ENCODE measurements at regions not wholly inside any gene's neighbourhood (a gene's known extent, or its start where the extent isn't known, plus 50 kb on each side); places are given as distances from the start of the nearest gene placed in this dataset.
"Not testable (repeated sequence)": the region's sequence is repeated elsewhere in the genome, so short reads cannot be mapped to it uniquely, and the experiment has no call there.

DNA sequence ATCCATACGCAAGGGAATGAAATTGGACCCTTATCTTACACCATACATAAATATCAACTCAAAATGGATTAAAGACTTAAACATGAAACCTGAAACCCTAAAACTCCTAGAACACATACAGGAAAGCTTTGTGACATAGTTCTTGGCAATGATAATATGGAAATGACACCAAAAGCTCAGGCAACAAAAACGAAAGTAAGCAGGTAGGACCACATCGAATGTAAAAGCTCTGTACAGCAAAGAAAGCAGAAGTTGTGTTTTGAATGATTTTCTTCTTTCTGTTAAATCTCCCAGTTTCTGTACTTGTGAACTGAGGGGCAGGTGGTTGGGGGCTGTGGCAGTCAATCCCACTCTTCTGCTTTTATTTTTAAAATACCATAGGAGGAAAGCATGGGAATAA is 368.4 kb upstream of the PODXL start:
- Histone ChIP-seq H3K9me3 (ENCODE audit: control insufficient read depth, low read depth, low read length) (no peaks in the 10 kb centered on the region), H3K9ac (ENCODE audit: control insufficient read depth, extremely low read depth, insufficient read depth, low read length) (no peak overlapping the region), H3K79me2 (ENCODE audit: control insufficient read depth, insufficient read depth, low read length) (no peaks in the 10 kb centered on the region), H3K9me1 (ENCODE audit: control insufficient read depth, extremely low read depth, insufficient read depth, low read length) (no peaks in the 10 kb centered on the region), H3K36me3 (ENCODE audit: control insufficient read depth in 2 of 2, extremely low read depth in 1 of 2, insufficient read depth in 2 of 2, low read length in 2 of 2) (no peaks in the 10 kb centered on the region), H3K4me1 (ENCODE audit: control insufficient read depth, extremely low read depth, insufficient read depth, low read length) (no peaks in the 10 kb centered on the region), H3K4me3 (ENCODE audit: control insufficient read depth in 2 of 3, extremely low read depth in 1 of 3, insufficient read depth in 2 of 3, low read depth in 1 of 3, low read length in 3 of 3) (no peak overlapping the region), H3K27ac (ENCODE audit: control insufficient read depth, insufficient read depth, low read length) (no peak overlapping the region), H2AFZ (ENCODE audit: control insufficient read depth, low read length) (no peak overlapping the region), H3K4me2 (ENCODE audit: control insufficient read depth, extremely low read depth, insufficient read depth, low read depth, low read length) (no peak overlapping the region), H3K27me3 (ENCODE audit: control insufficient read depth, extremely low read depth, insufficient read depth, low read length) (peaks cover 16% of the 10 kb centered on the region), H4K20me1 (ENCODE audit: control insufficient read depth, extremely low read depth, insufficient read depth, low read length) (no peaks in the 10 kb centered on the region)
- TF ChIP-seq, protein P1, sequence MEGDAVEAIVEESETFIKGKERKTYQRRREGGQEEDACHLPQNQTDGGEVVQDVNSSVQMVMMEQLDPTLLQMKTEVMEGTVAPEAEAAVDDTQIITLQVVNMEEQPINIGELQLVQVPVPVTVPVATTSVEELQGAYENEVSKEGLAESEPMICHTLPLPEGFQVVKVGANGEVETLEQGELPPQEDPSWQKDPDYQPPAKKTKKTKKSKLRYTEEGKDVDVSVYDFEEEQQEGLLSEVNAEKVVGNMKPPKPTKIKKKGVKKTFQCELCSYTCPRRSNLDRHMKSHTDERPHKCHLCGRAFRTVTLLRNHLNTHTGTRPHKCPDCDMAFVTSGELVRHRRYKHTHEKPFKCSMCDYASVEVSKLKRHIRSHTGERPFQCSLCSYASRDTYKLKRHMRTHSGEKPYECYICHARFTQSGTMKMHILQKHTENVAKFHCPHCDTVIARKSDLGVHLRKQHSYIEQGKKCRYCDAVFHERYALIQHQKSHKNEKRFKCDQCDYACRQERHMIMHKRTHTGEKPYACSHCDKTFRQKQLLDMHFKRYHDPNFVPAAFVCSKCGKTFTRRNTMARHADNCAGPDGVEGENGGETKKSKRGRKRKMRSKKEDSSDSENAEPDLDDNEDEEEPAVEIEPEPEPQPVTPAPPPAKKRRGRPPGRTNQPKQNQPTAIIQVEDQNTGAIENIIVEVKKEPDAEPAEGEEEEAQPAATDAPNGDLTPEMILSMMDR (optimal IDR thresholded peaks at IDR 0.05 in 1 of 3, IDR thresholded peaks at IDR 0.05 in 1 of 3, conservative IDR thresholded peaks at IDR 0.05 in 1 of 3; ENCODE audit: extremely low read depth in 1 of 3, insufficient read depth in 2 of 3, low read length in 3 of 3) = no peak
- TF ChIP-seq EZH2 (IDR thresholded peaks at IDR 0.05; ENCODE audit: low read length) = no peak
- dilution Hi-C loops (cut with MboI; ENCODE audit: extremely low pct_ligation_motif_present, low sequenced_read_pairs) = no loop called here
- no peak for DNase-seq (ENCODE audit: low read depth, low spot score)
- no peak for FAIRE-seq

DNA sequence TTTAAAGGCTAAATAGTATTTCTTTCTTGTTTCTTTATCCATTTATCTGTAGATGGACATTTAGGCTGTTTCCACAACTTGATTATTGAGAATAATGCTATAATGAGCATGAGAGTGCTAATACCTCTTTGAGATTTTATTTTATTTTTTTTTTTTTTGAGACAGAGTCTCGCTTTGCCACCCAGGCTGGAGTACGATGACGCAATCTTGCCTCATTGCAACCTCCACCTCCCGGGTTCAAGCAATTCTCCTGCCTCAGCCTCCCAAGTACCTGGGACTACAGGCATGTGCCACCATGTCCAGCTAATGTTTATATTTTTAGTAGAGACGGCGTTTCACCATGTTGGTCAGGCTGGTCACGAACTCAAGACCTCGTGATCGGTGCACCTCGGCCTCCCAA is 366.5 kb upstream of the PODXL start:
- H3K4me2 ChIP-seq (ENCODE audit: control insufficient read depth, extremely low read depth, insufficient read depth, low read depth, low read length); DNase-seq (ENCODE audit: low read depth, low spot score); FAIRE-seq; H3K36me3 ChIP-seq (ENCODE audit: control insufficient read depth in 2 of 2, extremely low read depth in 1 of 2, insufficient read depth in 2 of 2, low read length in 2 of 2); H3K27ac ChIP-seq (ENCODE audit: control insufficient read depth, insufficient read depth, low read length); H3K9me1 ChIP-seq (ENCODE audit: control insufficient read depth, extremely low read depth, insufficient read depth, low read length); H3K9me3 ChIP-seq (ENCODE audit: control insufficient read depth, low read depth, low read length); H3K4me1 ChIP-seq (ENCODE audit: control insufficient read depth, extremely low read depth, insufficient read depth, low read length); H4K20me1 ChIP-seq (ENCODE audit: control insufficient read depth, extremely low read depth, insufficient read depth, low read length); dilution Hi-C loops (cut with MboI; ENCODE audit: extremely low pct_ligation_motif_present, low sequenced_read_pairs); H3K79me2 ChIP-seq (ENCODE audit: control insufficient read depth, insufficient read depth, low read length); H3K4me3 ChIP-seq (ENCODE audit: control insufficient read depth in 2 of 3, extremely low read depth in 1 of 3, insufficient read depth in 2 of 3, low read depth in 1 of 3, low read length in 3 of 3); H2AFZ ChIP-seq (ENCODE audit: control insufficient read depth, low read length); H3K9ac ChIP-seq (ENCODE audit: control insufficient read depth, extremely low read depth, insufficient read depth, low read length): not testable (repeated sequence)
- peaks cover 13% of the 10 kb centered on the region for H3K27me3 ChIP-seq (ENCODE audit: control insufficient read depth, extremely low read depth, insufficient read depth, low read length)

DNA sequence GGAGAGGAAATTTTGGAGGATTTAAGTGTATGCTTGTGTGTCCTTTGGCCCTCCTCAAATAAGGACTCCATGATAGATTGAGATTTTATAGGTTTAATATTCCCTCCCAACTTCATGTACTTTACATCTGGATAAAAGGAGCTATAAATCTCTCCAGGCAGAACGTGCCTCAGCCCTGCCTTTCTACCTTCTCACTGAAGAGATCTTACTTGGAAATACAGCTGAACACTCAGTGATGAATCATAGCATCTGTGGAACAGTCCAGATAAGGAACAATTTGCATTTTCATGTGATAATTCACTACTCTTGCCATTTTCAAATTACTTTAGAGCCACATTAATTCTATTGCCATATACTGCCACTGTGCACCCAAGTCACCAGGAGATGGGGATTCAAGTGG is 364.6 kb upstream of the PODXL start:
- DNase-seq (ENCODE audit: low read depth, low spot score) = no peak

More for the DNA sequence above, 364.6 kb upstream of the PODXL start:
- H3K9me3 ChIP-seq (ENCODE audit: control insufficient read depth, low read depth, low read length) = no peaks in the 10 kb centered on the region
- no peak for TF ChIP-seq EZH2 (IDR thresholded peaks at IDR 0.05; ENCODE audit: low read length)
- TF ChIP-seq, protein P1 (optimal IDR thresholded peaks at IDR 0.05 in 1 of 3, IDR thresholded peaks at IDR 0.05 in 1 of 3, conservative IDR thresholded peaks at IDR 0.05 in 1 of 3; ENCODE audit: extremely low read depth in 1 of 3, insufficient read depth in 2 of 3, low read length in 3 of 3) = no peak
- H3K9me1 ChIP-seq (ENCODE audit: control insufficient read depth, extremely low read depth, insufficient read depth, low read length) = no peaks in the 10 kb centered on the region
- no peak for FAIRE-seq
- no peak overlapping the region for H3K9ac ChIP-seq (ENCODE audit: control insufficient read depth, extremely low read depth, insufficient read depth, low read length)
- H3K27me3 ChIP-seq (ENCODE audit: control insufficient read depth, extremely low read depth, insufficient read depth, low read length) = peaks cover 13% of the 10 kb centered on the region
- H4K20me1 ChIP-seq (ENCODE audit: control insufficient read depth, extremely low read depth, insufficient read depth, low read length) = no peaks in the 10 kb centered on the region
- no peaks in the 10 kb centered on the region for H3K36me3 ChIP-seq (ENCODE audit: control insufficient read depth in 2 of 2, extremely low read depth in 1 of 2, insufficient read depth in 2 of 2, low read length in 2 of 2)
- no peak overlapping the region for H3K4me2 ChIP-seq (ENCODE audit: control insufficient read depth, extremely low read depth, insufficient read depth, low read depth, low read length)
- no peak overlapping the region for H3K4me3 ChIP-seq (ENCODE audit: control insufficient read depth in 2 of 3, extremely low read depth in 1 of 3, insufficient read depth in 2 of 3, low read depth in 1 of 3, low read length in 3 of 3)
- H3K79me2 ChIP-seq (ENCODE audit: control insufficient read depth, insufficient read depth, low read length) = no peaks in the 10 kb centered on the region
- H3K27ac ChIP-seq (ENCODE audit: control insufficient read depth, insufficient read depth, low read length) = no peak overlapping the region
- no peak overlapping the region for H2AFZ ChIP-seq (ENCODE audit: control insufficient read depth, low read length)
- dilution Hi-C loops (cut with MboI; ENCODE audit: extremely low pct_ligation_motif_present, low sequenced_read_pairs) = no loop called here
- H3K4me1 ChIP-seq (ENCODE audit: control insufficient read depth, extremely low read depth, insufficient read depth, low read length) = no peaks in the 10 kb centered on the region
